UCSD-AML1 (cell line): ENCODE measurements at regions not wholly inside any gene's neighbourhood (a gene's known extent, or its start where the extent isn't known, plus 50 kb on each side); places are given as distances from the start of the nearest gene placed in this dataset.

Experiments used
- DNase-seq: peaks from one replicate; lab custom pipeline; 2025; ENCODE audit not compliant: unreplicated experiment; lab: John Stamatoyannopoulos, UW

DNA sequence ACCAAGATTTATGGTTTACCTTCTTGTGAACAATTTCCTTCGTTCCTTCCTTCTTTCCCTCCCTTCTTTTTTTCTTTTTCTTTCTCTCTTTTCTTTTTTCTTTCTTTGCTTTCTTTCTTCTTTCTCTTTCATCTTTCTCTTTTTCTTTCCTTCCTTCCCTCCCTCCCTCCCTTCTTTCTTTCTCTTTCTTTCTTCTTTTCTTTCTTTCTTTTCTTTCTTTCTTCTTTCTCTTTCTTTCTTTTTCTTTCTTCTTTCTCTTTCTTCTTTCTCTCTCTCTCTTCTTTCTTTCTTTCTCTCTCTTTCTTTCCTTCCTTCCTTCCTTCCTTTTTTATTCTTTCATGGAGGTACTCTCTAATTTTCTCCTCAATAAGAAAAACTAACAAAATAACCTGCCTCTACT, 462.1 kb upstream of the ATP2B1 start:
- DNase-seq: no peak

DNA sequence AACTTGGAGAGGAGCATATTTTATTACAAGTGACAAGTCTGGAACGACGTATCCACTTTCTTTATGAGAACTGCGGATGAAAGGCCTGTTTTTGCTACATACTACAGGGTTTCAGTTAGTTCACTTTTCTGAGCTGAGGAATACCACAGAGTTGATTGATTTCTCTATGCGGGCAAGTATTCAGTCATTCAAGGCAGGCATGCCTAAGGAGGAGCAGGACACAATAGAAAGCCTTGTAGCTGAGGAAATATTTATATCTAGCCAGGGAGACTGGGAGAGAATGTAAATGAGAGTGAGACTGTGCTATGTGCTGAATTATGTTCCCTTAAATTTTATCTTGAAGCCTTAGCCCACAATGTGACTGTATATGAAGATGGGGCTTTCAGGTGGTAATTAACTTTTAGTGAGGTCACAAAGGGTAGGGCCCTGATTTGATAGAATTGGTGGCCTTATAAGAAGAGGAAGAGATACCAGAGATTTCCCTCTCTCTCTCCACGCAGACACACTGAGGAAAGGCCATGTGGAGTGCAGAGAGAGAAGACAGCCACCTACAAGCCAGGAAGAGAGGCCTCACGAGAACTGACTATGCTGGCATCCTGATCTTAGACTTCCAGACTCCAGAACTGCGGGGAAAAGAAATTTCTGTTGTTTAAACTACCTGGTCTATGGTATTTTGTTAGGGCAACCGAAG, 459.0 kb upstream of the ATP2B1 start:
- no peak for DNase-seq

DNA sequence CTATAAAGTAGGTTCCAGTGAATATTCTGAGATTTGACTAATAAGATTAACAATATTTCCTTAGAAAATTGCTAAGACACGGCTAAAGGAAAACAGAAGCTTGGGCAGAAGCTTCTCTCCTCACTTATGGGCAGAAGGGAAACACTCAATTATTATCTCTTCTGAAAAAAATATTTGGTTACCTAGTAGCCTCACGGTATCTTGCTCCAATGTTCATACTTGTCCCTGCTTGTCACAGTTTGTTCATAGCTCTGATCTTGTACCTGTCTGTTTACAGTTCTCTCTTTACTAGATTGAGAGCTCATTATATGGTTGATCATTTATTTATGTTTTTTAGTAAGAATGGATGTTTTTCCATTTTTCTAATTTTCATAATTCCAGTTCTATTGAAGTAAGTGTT, 458.0 kb upstream of the ATP2B1 start:
- DNase-seq: no peak

DNA sequence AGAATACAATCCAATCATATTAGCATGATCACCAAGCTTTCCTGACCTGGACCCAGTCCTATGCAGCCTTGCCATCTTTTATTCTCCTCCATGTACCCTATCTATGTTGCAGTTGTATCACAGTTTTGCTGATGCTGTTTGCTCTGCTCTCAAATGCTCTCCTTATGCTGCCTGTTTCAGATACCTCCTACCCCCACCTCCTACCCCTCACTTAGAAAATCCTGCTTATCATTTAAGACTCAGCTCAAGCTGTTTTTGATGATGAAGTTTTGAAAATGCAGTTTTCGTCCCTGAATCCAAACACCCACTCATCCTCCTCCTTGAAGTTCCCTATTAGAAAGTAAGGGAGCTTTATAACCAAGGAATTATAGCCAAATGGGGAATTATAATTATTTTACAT, 457.4 kb upstream of the ATP2B1 start:
- DNase-seq: no peak

DNA sequence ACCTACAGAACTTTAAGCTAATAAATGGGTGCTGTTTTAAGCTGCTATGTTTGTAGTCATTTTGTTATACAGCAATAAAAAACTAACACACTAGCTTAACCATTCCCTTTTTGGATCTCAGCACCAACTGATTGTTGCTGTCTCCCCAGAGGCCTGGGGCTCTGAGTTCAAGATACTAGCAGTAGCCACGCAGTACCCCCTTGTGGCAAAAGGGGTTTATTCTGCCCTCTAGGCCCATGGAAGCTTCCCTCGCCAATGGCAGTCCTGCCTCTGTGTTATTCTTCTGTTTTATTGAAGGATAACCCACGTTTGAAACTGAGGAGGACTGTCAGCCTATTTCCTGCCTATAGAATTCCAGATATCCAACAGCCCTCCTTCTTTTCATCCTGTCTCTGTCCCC, 455.3 kb upstream of the ATP2B1 start:
- no peak for DNase-seq

DNA sequence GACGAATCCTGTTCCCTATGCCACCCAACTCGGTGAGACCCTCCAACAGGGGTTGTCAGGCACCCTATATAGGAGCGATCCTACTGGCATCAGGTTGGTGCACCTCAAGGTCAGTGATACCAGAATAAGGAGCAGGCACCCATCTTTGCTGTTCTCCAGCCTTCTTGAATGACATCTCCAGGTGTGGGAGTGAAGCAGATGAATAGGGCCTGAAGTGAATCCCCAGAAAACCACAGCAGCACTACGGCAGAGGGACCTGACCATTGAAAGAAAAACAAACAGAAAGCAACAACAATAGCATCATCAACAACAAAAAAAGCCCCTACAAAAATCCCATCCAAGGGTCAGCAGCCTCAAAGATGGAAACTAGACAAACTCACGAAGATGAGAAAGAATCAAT, 445.2 kb upstream of the ATP2B1 start:
- no peak for DNase-seq

DNA sequence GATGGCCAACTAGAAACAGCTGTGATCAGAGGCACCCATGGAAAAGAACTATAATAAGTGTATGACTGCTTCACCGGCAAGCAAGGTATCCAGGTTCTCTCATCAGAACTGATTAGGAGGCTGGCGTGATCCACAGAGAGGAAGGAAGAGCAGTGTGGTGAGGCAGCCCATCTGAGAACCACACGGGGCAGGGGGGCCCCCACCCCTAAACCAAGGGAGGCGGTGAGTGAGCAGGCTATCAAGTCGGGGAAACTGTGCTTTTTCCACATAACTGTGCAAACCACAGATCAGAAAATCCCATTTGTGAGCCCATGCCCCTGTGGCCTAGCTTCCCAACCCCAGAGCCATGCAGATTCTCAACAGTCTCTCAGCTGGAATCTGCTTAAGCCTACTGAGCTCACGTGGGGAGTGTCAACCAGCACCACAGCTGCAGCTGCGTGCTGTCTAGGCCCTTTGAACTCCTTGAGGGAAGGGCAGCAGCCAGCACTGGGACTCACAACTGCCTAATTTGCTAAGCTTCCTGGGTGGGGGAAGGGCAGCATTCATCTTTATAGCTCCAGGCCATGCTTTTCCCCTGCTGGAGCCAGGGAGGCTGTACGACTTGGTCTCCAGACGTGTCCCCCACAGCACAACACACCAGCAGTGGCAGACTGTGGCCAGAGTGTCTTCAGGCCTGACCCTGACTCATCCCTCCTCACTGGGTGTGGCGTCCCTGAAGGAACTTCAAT, 444.4 kb upstream of the ATP2B1 start:
- no peak for DNase-seq

DNA sequence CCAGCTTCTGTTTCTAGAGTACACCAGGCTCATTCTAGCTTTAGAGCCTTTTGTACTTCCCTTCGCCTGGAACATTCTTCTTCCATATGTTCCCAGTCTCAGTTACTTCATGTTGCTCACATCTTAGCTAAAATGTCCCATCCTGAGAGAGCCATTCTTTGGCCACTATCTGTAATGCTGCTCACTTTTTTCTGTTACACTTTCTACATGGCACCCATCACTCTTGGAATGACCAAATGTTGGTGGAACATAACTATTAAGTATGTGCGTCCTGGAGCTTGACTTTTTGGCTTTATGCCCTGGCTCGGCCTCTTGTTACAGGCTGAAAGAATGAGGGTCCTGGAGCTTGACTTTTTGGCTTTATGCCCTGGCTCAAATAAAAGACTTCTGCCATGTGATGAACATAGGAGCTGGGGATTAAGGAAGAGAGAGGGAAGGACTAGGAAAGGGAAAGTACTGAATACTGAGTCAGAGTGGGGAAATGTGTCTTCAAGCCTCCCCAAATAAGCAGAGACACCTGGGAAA, 442.9 kb upstream of the ATP2B1 start:
- no peak for DNase-seq

DNA sequence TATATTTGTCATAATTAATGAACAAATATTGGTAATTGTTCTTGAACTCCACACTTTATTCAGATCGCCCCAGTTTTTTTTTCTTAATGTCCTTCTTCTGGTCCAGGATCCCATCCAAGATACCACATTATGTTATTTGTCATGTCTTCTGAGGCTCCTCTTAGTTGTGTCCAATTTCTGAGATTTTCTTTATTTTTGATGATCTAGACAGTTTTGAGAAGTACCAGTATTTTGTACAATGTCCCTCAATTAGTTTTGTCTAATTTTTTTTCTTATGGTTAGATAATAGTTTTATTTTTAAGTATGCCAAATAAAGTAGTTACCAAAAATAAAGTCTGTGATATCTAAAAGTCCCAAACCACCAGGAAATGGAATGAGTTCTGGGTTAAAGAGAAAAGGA, 440.8 kb upstream of the ATP2B1 start:
- DNase-seq: no peak

DNA sequence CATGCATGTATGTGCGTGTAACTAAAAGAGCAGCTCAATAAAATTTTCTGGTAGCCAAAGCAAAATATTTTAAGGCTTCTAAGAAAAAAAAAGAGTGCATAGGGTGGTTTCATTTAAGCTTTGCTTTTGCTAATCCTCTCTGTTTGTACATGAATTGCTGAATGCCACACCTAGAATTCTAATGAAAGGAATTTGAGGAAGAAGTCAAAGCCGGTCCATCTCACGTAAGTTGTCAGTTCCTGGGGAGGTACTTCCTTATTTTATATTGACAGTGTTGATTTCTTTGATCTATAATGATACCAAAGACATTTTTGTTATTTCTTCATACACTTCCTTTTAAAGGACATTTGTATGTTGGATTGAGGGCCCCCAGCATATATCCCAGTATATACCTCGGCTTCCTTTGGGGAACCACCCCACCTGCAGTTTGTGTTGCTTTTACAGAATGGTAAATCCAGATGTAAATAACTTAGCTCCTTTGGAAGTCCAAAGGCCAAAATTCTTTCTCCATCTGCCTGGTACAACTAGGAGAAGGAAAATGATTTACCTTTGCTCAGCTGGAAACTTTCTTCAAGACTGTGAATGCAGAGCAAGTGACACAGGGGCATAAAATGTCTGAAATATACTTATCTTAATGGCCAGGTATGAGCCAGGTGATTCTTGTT, 420.9 kb upstream of the ATP2B1 start:
- DNase-seq: no peak

DNA sequence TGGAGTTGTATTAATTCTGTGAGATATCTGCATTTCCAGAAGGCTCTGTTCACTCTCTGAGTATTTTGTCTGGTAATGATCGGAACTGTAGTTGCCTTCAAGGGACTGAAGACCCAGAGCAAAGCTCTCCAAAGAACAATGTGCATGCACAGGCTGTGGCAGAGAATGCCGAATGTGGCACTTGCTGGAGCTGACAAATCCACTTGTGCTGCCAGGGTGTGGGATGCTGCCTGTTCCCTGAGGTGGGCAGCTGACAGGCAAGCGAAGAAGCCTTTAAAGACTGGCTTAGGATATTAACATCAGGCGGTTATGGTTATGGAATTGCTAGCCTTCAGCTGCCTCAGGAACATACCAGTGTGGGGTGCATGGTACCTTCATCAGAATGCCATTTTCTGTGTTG, 419.9 kb upstream of the ATP2B1 start:
- no peak for DNase-seq

DNA sequence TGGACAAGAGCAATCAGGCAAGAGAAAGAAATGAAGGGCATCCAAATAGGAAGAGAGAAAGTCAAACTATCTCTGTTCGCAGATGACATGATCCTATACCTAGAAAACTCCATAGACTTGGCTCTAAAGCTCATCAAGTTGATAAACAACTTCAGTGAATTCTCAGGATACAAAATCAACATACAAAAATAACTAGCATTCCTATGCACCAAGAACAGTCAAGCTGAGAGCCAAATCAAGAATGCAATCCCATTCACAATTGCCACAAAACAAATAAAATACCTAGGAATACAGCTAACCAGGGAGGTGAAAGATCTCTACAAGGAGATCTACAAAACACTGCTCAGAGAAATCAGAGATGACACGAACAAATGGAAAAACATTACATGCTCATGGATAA, 417.5 kb upstream of the ATP2B1 start:
- no peak for DNase-seq

DNA sequence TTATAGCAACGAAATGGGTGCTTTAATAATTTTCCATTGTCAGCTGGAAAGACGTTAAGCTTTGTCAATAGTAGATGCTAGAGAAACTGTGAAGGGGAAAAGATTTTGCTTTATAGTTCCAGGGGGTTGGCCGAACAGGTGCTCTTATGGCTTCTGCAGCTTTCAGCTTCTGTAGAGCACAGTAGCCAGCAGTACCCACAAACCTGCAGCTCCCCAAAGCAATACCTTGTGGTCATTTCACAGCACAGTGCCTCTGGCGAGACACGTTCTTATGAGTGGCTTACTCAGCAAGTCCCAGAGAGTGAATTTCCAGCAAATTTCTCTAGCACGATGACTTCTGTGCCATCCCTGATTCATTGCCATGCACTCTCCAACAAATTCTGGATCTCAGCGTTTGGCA, 416.3 kb upstream of the ATP2B1 start:
- DNase-seq: no peak

DNA sequence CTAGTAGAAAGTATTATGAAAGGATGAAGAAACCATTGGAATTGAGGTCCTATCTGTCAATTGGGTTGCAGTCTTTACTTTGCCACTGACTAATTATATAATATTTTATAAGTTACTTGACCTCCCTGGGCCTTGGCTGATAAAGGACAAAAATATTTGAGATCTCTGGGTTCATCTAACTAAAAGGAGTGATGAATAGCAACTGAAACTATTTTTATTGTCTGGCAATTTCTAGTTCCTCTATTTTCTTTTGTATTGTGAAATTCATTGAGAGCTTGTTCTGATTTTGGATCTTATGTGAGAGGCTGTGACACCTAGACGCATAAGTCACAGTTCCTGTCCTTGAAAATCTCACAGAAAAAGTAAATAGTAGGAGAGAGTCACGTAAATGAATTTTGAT, 415.7 kb upstream of the ATP2B1 start:
- no peak for DNase-seq

DNA sequence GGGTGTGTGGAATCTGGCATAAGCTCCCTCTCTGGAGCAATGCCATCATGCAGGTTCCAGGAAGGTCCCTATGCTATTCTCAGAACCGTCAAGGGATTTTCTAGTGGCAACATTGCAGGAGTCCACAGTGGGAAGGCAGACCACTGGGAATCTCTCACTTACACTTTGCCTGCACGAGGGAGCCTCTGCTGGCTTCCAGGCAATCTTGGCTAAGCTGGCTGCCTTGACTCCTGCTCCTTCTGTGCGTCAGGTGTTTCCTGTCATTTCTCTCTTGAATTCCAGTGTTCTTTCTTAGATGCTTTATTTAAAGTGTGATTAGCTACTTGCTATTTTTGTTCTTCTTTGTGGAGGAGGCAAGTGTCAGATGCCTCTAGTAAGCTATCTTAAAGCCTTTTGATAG, 414.0 kb upstream of the ATP2B1 start:
- no peak for DNase-seq

DNA sequence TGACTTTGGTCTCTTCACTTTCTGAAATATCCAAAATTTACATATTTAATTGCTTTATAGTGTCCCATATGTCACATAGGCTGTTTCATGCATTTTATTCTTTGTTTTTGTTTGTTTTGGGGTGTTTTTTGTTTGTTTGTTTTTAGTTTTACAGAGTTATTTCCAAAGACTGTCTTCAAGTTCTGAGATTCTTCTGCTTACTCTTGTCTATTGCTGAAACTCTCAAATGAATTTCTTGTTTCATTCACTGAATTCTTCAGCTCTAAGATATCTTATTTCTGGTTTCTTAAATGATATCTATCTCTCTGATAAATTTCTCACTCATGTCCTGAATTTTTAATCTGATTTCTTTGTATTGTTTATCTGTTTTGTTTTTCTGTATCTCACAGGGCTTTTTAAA, 412.0 kb upstream of the ATP2B1 start:
- no peak for DNase-seq

DNA sequence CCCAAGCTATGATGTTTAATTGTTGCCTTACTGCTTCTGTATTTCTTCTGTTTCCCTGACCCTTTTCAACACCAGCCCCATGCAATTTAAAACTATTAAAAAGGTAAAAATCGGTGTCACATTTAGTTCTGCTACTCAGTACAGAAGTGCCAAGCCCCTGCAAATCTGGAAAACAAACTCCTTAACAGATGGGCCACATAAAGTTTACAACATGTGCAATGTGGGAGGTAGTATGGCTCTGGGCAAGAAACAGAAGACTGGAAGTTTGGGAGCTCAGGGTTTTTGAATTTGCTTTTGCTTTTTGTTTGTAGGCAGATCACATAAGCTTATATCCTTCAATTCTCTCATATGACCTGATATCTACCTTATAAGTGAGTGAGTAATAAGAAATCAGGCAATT, 404.0 kb upstream of the ATP2B1 start:
- no peak for DNase-seq

DNA sequence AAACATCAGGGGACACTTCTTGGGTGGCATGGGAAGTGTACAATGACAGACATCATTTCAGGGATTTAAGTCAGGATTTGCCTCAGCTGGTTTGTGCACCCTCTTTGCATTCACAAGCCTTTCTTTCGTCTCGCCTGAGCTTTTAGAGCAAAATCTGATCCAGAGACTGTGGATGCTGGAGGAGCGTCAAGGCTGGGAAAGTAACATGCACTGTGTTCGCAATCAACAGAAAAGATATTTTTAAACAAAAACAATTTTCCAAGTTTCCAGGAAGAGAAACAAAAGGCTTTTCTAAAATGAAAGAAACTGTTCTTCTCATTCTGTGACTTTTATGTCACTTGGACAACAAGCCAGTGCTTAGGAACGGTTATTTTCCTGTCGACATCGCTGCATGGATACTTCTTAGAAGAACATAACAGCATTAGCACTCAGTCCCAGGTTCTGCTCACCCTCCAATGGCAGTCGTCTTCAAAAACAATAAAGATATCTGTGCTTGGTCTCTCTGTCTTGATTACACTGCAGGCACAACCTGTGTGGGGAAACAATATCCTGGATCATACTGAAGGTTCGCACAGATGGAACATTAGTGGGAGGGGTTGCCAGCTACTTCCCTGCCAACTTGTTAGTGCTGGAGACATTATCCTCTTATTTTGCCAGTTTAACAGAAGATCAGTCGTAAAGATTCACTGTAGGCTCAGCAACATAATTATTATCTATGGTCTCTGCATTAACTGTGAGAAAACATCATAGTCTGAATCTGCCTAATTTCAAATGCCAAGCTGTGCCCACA, 403.3 kb upstream of the ATP2B1 start:
- DNase-seq: no peak

DNA sequence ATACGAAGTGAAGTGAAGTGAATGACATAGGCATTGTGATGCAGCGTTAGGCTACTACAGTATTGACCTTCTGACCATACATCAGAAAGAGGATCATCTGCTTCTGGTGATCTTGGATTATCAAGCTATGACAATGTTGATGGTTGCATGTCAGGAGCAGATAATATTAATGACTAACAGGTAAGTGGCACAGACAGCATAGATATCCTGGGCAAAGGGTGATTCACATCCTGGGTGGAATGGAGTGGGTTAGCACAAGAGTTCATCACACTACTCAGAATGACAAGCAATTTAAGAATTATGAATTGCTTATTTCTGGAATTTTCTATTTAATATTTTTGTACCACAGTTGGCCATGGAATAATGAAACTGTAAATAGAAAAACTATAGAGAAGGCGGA, 397.9 kb upstream of the ATP2B1 start:
- no peak for DNase-seq

DNA sequence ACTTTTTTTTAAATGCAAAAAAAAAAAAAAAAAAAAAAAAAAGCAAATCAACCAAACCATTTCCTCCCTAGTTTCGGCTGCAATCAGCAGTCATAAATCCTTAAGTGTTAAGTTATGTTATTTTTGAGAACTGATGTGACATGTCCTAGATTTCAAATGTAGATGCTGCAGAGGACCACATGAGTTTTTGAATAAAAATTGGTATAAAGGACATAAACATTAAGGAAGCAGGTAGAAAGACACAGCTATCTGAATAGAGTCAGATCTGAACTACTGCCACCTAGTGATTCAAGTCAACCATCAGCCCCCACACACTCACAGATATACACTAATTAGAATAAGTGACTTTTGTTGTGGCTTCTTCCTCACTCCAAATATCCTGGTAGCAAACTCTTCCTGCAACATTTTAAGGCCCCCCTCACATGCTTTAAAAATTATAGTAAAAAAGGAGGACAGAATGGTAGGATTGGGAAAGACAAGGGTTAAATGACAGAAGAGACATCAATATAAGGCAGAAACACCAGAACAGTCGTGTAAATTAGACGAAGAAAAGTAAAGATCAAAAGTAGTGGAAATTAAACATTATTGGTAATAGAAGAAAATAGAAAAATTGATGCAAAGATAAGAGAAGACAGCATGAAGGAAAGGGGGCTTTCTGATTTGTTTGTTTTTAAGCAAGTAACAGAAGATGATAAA, 394.5 kb upstream of the ATP2B1 start:
- no peak for DNase-seq

DNA sequence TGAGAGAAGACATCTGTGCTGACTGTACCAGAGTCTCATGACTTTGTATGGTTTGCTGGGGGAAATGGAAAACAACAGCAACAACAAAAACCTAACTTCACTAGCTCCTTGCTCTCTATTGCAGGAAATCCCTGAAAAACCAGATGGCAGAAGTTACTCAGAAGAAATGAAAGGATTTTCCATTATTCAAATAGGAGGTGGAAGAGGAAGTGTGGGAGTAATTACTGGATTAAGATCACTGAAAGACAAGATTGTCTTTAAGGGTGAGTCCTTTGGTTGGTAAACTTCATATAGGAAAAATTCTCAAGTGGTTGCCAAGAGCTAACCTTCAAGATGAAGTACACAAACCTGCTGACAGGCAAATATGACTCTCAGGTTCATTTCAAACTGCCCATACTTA, 391.9 kb upstream of the ATP2B1 start:
- DNase-seq: no peak
